ENCODE measurements at regions not wholly inside any gene's neighbourhood (a gene's known extent, or its start where the extent isn't known, plus 50 kb on each side); places are given as distances from the start of the nearest gene placed in this dataset.

GRCh38 chr17:55582897-55583296, 71.6 kb upstream of the SMIM36 start:
- H2BK5ac ChIP-seq (ENCODE audit: low read depth, low read length) = no peak overlapping the region
- H3K23me2 ChIP-seq (ENCODE audit: low read depth, low read length) = no peaks in the 10 kb centered on the region
- ChIA-PET POLR2A (ENCODE audit: partially characterized antibody) (no interaction called here), CTCF (ENCODE audit: partially characterized antibody) (interaction anchor here (1.0 to 1.6 kb wide), 2 partner anchors 55 to 153 kb away, joined by 3 to 4 read pairs; no protein-coding TSS in a partner anchor)
- no peak overlapping the region for H4K5ac ChIP-seq (ENCODE audit: insufficient read length, low read depth, low read length)
- DNase-seq (ENCODE audit: low read depth in 1 of 2, low spot score in 2 of 2) (no peak), FAIRE-seq (no peak)
- 94% methylated on average over 4 of the region's 4 CpGs; no CpG with 5 or more reads in 1 of the 2 experiments for WGBS, 2 experiments (ENCODE audit: extremely low coverage in 1 of 2, insufficient coverage in 1 of 2, insufficient read length in 1 of 2, insufficient replicate concordance in 2 of 2, low coverage in 1 of 2, low lambda C conversion rate in 2 of 2, missing lambda C conversion rate in 1 of 2)
- H3K9me3 ChIP-seq (ENCODE audit: insufficient read depth in 2 of 2, low read depth in 1 of 2, low read length in 1 of 2) = no peaks in the 10 kb centered on the region
- H2AFZ ChIP-seq (ENCODE audit: low read length) = no peak overlapping the region
- no peak overlapping the region for H2BK12ac ChIP-seq (ENCODE audit: low read depth, low read length)
- no peak overlapping the region for H2AK5ac ChIP-seq (ENCODE audit: low read depth, low read length)
- no peak overlapping the region for H4K91ac ChIP-seq (replicated peaks; ENCODE audit: insufficient read length, low read length)
- no peak overlapping the region for H3K27ac ChIP-seq (ENCODE audit: low read depth, low read length)
- H2BK15ac ChIP-seq (ENCODE audit: low read length) = no peak overlapping the region
- no peaks in the 10 kb centered on the region for H3K4me1 ChIP-seq (replicated peaks in 1 of 4; ENCODE audit: control insufficient read depth in 3 of 4, insufficient read depth in 4 of 4, low read length in 3 of 4)
- no peaks in the 10 kb centered on the region for H3K79me2 ChIP-seq (ENCODE audit: control insufficient read depth in 1 of 2, insufficient read depth in 2 of 2, low read length in 2 of 2)
- no peak overlapping the region for H3K4ac ChIP-seq (replicated peaks; ENCODE audit: insufficient read length, low read depth, low read length)
- H4K8ac ChIP-seq (ENCODE audit: extremely low read depth, insufficient read depth, low read length) = no peak overlapping the region
- no peak overlapping the region for H3K9ac ChIP-seq (replicated peaks in 1 of 4; ENCODE audit: extremely low read depth in 1 of 4, low read depth in 3 of 4, low read length in 3 of 4)
- H3K18ac ChIP-seq (ENCODE audit: extremely low read depth, low read length) = no peak overlapping the region
- H2BK20ac ChIP-seq (ENCODE audit: low read length) = no peak overlapping the region
- no peaks in the 10 kb centered on the region for H3K36me3 ChIP-seq (ENCODE audit: control insufficient read depth in 2 of 4, insufficient read depth in 4 of 4, low read length in 3 of 4)
- H3K79me1 ChIP-seq (ENCODE audit: low read depth, low read length) = no peaks in the 10 kb centered on the region
- H3K56ac ChIP-seq (replicated peaks; ENCODE audit: insufficient read length, low read depth, low read length) = no peak overlapping the region
- H3K27me3 ChIP-seq (replicated peaks in 1 of 4; ENCODE audit: control insufficient read depth in 3 of 4, extremely low read depth in 1 of 4, insufficient read depth in 3 of 4, low read length in 3 of 4) = no peaks in the 10 kb centered on the region
- H4K20me1 ChIP-seq (replicated peaks in 1 of 2; ENCODE audit: control insufficient read depth in 1 of 2, insufficient read depth in 2 of 2, low read length in 2 of 2) = no peaks in the 10 kb centered on the region
- H3K4me2 ChIP-seq (ENCODE audit: insufficient read depth in 1 of 2, low read depth in 2 of 2, low read length in 2 of 2) = no peak overlapping the region
- no peak overlapping the region for H2BK120ac ChIP-seq (replicated peaks; ENCODE audit: low read depth, low read length)
- no peak overlapping the region for H3K23ac ChIP-seq (ENCODE audit: insufficient read length)
- no peak overlapping the region for H3K4me3 ChIP-seq (ENCODE audit: extremely low read depth in 1 of 4, insufficient read depth in 2 of 4, low read depth in 3 of 4, low read length in 4 of 4)
- no peak overlapping the region for H3K14ac ChIP-seq (ENCODE audit: insufficient read length)
- TF ChIP-seq BACH1 (IDR thresholded peaks at IDR 0.05; ENCODE audit: low read length) = no peak

All from H1 (cell line).